ENCODE measurements at regions not wholly inside any gene's neighbourhood (a gene's known extent, or its start where the extent isn't known, plus 50 kb on each side); places are given as distances from the start of the nearest gene placed in this dataset.

GRCh38 chr10:118116362-118116714 lies 69.6 kb upstream of the RAB11FIP2 start:
- no peak for TF ChIP-seq GABPA (IDR thresholded peaks at IDR 0.05; ENCODE audit: low read depth)
- TF ChIP-seq POLR2AphosphoS5 (IDR thresholded peaks at IDR 0.05; ENCODE audit: low read depth), result no peak
- TF ChIP-seq CTCF (IDR thresholded peaks at IDR 0.05; ENCODE audit: insufficient read depth, low read length), result no peak
- TF ChIP-seq SPI1 (IDR thresholded peaks at IDR 0.05; ENCODE audit: borderline replicate concordance, low read depth), result no peak
- TF ChIP-seq REST (IDR thresholded peaks at IDR 0.05; ENCODE audit: insufficient replicate concordance, low read depth), result no peak
- Histone ChIP-seq H3K27ac (replicated peaks) (no peak overlapping the region), H3K4me3 (replicated peaks; ENCODE audit: insufficient read depth, low read length) (no peak overlapping the region), H3K27me3 (ENCODE audit: insufficient read depth, poor library complexity, severe bottlenecking) (peaks cover 2% of the 10 kb centered on the region)
- DNase-seq (ENCODE audit: low read depth in 1 of 2, low spot score in 1 of 2), result no peak

DNA sequence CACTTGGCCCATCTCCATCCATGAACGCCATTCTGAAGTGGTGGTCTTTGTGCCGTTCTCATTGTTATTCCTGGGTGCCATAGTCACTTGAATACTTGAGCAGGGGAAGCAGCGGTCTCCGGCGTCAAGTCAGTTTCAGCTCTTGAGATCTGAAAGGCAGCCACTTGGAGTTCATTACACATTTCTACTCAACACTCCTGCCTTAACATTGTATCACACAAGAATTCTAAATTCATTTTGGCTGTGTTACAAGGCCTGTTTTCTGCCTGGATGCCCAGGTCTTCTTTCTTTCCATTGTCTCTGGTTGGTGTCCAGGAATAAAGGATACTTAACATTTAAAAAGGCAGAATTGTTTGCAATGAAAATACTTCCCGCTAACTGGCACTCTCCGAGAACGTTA lies 69.0 kb upstream of the RAB11FIP2 start:
- peaks cover 2% of the 10 kb centered on the region for H3K27me3 ChIP-seq (ENCODE audit: insufficient read depth, poor library complexity, severe bottlenecking)
- no peak overlapping the region for H3K4me3 ChIP-seq (replicated peaks; ENCODE audit: insufficient read depth, low read length)
- no peak for DNase-seq (ENCODE audit: low read depth in 1 of 2, low spot score in 1 of 2)
- H3K27ac ChIP-seq (replicated peaks), result no peak overlapping the region
- no peak for TF ChIP-seq POLR2AphosphoS5 (IDR thresholded peaks at IDR 0.05; ENCODE audit: low read depth)
- no peak for TF ChIP-seq SPI1 (IDR thresholded peaks at IDR 0.05; ENCODE audit: borderline replicate concordance, low read depth)
- TF ChIP-seq REST (IDR thresholded peaks at IDR 0.05; ENCODE audit: insufficient replicate concordance, low read depth), result no peak
- TF ChIP-seq CTCF (IDR thresholded peaks at IDR 0.05; ENCODE audit: insufficient read depth, low read length), result no peak
- TF ChIP-seq GABPA (IDR thresholded peaks at IDR 0.05; ENCODE audit: low read depth), result no peak

DNA sequence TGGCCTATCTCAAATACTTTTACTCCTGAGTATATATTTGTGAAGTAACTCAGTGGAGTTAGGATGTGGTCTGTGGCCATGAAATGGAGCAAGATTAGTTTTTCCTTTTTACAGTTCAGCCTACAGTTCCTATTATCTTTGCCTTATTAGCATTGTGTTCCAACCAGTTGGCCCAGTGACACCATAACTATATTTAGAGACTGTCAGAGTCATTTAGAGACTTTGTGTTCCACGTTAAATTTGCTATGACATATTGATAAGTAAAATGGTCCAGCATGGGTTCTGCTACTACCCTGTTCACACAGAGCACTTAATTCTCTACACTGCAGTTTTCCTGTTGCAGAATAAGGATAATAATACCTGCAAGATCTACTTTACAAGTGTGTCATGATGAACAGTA lies 68.3 kb upstream of the RAB11FIP2 start:
- no peak for DNase-seq (ENCODE audit: low read depth in 1 of 2, low spot score in 1 of 2)
- TF ChIP-seq CTCF (IDR thresholded peaks at IDR 0.05; ENCODE audit: insufficient read depth, low read length) (no peak), REST (IDR thresholded peaks at IDR 0.05; ENCODE audit: insufficient replicate concordance, low read depth) (no peak), SPI1 (IDR thresholded peaks at IDR 0.05; ENCODE audit: borderline replicate concordance, low read depth) (no peak), POLR2AphosphoS5 (IDR thresholded peaks at IDR 0.05; ENCODE audit: low read depth) (no peak), GABPA (IDR thresholded peaks at IDR 0.05; ENCODE audit: low read depth) (no peak)
- Histone ChIP-seq H3K27me3 (ENCODE audit: insufficient read depth, poor library complexity, severe bottlenecking) (peaks cover 5% of the 10 kb centered on the region), H3K27ac (replicated peaks) (no peak overlapping the region), H3K4me3 (replicated peaks; ENCODE audit: insufficient read depth, low read length) (no peak overlapping the region)

Measured in HL-60 (cell line).